ENCODE measurements at regions not wholly inside any gene's neighbourhood (a gene's known extent, or its start where the extent isn't known, plus 50 kb on each side); places are given as distances from the start of the nearest gene placed in this dataset.

GRCh38 chr5:54894957-54895815, 90.2 kb downstream of the ESM1 start:
- H3K27ac Mint-ChIP-seq (ENCODE audit: unreplicated experiment), result no peak overlapping the region
- DNase-seq (ENCODE audit: low spot score), result no peak
- H3K4me3 Mint-ChIP-seq (ENCODE audit: unreplicated experiment), result no peak overlapping the region
- H3K36me3 Mint-ChIP-seq (ENCODE audit: low read depth, unreplicated experiment), result no peaks in the 10 kb centered on the region
- no peaks in the 10 kb centered on the region for H3K4me1 Mint-ChIP-seq (ENCODE audit: unreplicated experiment)
- H3K9me3 Mint-ChIP-seq (ENCODE audit: unreplicated experiment), result no peaks in the 10 kb centered on the region
- no peak for TF ChIP-seq CTCF (IDR thresholded peaks at IDR 0.05; ENCODE audit: unreplicated experiment)
- H3K27me3 Mint-ChIP-seq (ENCODE audit: unreplicated experiment), result peaks cover under 1% of the 10 kb centered on the region

- H3K36me3 Mint-ChIP-seq (ENCODE audit: low read depth, unreplicated experiment), result no peaks in the 10 kb centered on the region
- H3K4me3 Mint-ChIP-seq (ENCODE audit: unreplicated experiment), result no peak overlapping the region
- H3K4me1 Mint-ChIP-seq (ENCODE audit: unreplicated experiment), result peaks cover 7% of the 10 kb centered on the region
Measured at GRCh38 chr5:54889826-54890225, 95.6 kb downstream of the ESM1 start.

GRCh38 chr5:54887663-54888062, 97.7 kb downstream of the ESM1 start:
- no peak for DNase-seq (ENCODE audit: low spot score)
- Mint-ChIP-seq H3K27ac (ENCODE audit: unreplicated experiment) (no peak overlapping the region), H3K27me3 (ENCODE audit: unreplicated experiment) (peaks cover 13% of the 10 kb centered on the region), H3K36me3 (ENCODE audit: low read depth, unreplicated experiment) (peaks cover 3% of the 10 kb centered on the region), H3K4me1 (ENCODE audit: unreplicated experiment) (peaks cover 16% of the 10 kb centered on the region), H3K4me3 (ENCODE audit: unreplicated experiment) (no peak overlapping the region), H3K9me3 (ENCODE audit: unreplicated experiment) (no peaks in the 10 kb centered on the region)
- no peak for TF ChIP-seq CTCF (IDR thresholded peaks at IDR 0.05; ENCODE audit: unreplicated experiment)

More at GRCh38 chr5:54889826-54890225, 95.6 kb downstream of the ESM1 start:
- no peak for DNase-seq (ENCODE audit: low spot score)
- H3K9me3 Mint-ChIP-seq (ENCODE audit: unreplicated experiment), result no peaks in the 10 kb centered on the region
- peaks cover 2% of the 10 kb centered on the region for H3K27me3 Mint-ChIP-seq (ENCODE audit: unreplicated experiment)
- TF ChIP-seq CTCF (IDR thresholded peaks at IDR 0.05; ENCODE audit: unreplicated experiment), result no peak
- no peak overlapping the region for H3K27ac Mint-ChIP-seq (ENCODE audit: unreplicated experiment)

- H3K9me3 Mint-ChIP-seq (ENCODE audit: unreplicated experiment), result no peaks in the 10 kb centered on the region
- H3K36me3 Mint-ChIP-seq (ENCODE audit: low read depth, unreplicated experiment), result peaks cover 3% of the 10 kb centered on the region
- DNase-seq (ENCODE audit: low spot score), result no peak
- TF ChIP-seq CTCF (IDR thresholded peaks at IDR 0.05; ENCODE audit: unreplicated experiment), result no peak
- peaks cover 16% of the 10 kb centered on the region for H3K4me1 Mint-ChIP-seq (ENCODE audit: unreplicated experiment)
- H3K4me3 Mint-ChIP-seq (ENCODE audit: unreplicated experiment), result no peak overlapping the region
- peaks cover 13% of the 10 kb centered on the region for H3K27me3 Mint-ChIP-seq (ENCODE audit: unreplicated experiment)
- no peak overlapping the region for H3K27ac Mint-ChIP-seq (ENCODE audit: unreplicated experiment)
Measured at GRCh38 chr5:54886866-54887265, 98.5 kb downstream of the ESM1 start.

GRCh38 chr5:54885636-54886035, 99.8 kb downstream of the ESM1 start:
- Mint-ChIP-seq H3K27ac (ENCODE audit: unreplicated experiment) (no peak overlapping the region), H3K27me3 (ENCODE audit: unreplicated experiment) (peaks cover 13% of the 10 kb centered on the region), H3K36me3 (ENCODE audit: low read depth, unreplicated experiment) (peaks cover 3% of the 10 kb centered on the region), H3K4me1 (ENCODE audit: unreplicated experiment) (peaks cover 16% of the 10 kb centered on the region), H3K4me3 (ENCODE audit: unreplicated experiment) (no peak overlapping the region), H3K9me3 (ENCODE audit: unreplicated experiment) (no peaks in the 10 kb centered on the region)
- DNase-seq (ENCODE audit: low spot score), result no peak
- no peak for TF ChIP-seq CTCF (IDR thresholded peaks at IDR 0.05; ENCODE audit: unreplicated experiment)

Data from endothelial cell (in vitro differentiated cells).